ENCODE measurements at regions not wholly inside any gene's neighbourhood (a gene's known extent, or its start where the extent isn't known, plus 50 kb on each side); places are given as distances from the start of the nearest gene placed in this dataset.

- DNase-seq (ENCODE audit: low spot score): no peak
- H3K27me3 ChIP-seq (replicated peaks; ENCODE audit: insufficient read depth): no peaks in the 10 kb centered on the region
- no peaks in the 10 kb centered on the region for H3K36me3 ChIP-seq
- no peak overlapping the region for H3K27ac ChIP-seq
- no peak overlapping the region for H3K4me3 ChIP-seq
- no peaks in the 10 kb centered on the region for H3K4me1 ChIP-seq (ENCODE audit: control insufficient read depth in 1 of 2, low read depth in 2 of 2)
- TF ChIP-seq CTCF (IDR thresholded peaks at IDR 0.05): no peak
- ATAC-seq (ENCODE audit: insufficient number of reproducible peaks, low FRiP score, low read depth): no peak
- H3K9me3 ChIP-seq: no peaks in the 10 kb centered on the region
Measured at GRCh38 chr1:199780091-199780490, 247.4 kb upstream of the NR5A2 start.

DNA sequence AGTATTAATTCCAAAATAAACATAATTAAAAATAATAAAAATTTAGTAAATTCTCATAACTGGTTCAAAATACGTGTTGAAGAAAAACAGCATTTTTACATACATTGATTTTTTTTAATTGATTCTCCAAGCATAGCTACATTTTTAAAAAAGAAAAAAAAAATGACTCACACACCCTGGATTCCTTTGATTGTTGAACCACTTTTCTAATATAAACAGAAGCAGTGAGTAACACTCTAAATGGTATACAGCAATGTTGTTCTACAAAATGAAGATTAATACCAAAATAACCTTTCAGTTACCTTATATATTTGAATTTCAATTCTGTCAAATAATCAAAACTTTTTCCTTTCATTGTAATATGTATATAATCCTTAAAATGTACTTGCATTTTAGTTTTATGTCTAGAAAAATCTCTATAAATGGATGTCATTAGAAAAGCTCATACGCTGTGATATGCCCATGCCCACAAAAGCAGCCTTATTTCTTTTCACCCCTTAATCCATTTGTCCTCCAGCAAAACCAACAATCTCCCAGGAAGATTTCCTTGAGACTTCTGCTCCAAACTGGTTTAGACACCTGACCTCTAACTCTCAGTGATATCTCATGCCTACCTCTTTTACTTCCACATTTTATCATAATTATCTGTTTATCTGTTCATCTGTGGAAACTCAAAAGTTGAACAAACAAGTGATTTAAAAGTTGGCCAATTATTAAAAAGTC is 246.4 kb upstream of the NR5A2 start:
- no peak for ATAC-seq (ENCODE audit: insufficient number of reproducible peaks, low FRiP score, low read depth)
- Histone ChIP-seq H3K27me3 (replicated peaks; ENCODE audit: insufficient read depth) (no peaks in the 10 kb centered on the region), H3K4me3 (no peak overlapping the region), H3K36me3 (no peaks in the 10 kb centered on the region), H3K9me3 (no peaks in the 10 kb centered on the region), H3K27ac (no peak overlapping the region), H3K4me1 (ENCODE audit: control insufficient read depth in 1 of 2, low read depth in 2 of 2) (no peaks in the 10 kb centered on the region)
- DNase-seq (ENCODE audit: low spot score): no peak
- no peak for TF ChIP-seq CTCF (IDR thresholded peaks at IDR 0.05)

DNA sequence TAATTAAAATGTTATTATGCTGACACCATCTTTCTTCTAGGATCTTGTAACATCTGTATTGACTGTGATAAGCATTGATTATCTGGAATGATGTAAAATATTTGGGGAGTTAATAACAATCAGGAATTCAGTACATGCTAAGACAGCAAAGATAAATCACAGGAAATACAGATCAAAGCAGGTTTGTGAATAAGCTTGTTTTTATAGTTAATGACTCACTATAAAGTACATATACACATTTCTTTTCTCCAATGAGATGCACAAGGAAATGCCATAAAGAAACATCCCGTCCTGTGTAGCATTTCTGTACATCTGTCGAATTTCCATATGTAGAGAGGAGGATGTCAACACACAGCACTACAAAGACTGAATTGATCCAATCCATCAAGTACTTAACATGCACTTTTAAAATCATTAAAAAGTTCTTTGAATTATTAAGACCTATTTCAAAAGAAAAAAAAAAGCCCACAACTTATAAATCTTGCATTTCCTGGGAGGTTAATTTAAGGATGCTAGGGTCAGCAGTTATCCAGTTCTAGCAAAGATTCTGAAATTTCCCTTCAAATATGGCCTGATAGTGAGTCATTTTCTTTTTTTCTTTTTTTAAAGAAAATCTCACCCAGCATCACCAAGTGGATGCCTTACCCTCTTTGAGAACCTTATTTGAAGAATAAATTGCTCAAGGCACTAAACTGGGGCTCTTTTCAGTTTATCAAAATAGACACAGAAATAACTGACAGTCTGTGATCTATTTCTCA is 243.2 kb upstream of the NR5A2 start:
- TF ChIP-seq CTCF (IDR thresholded peaks at IDR 0.05): no peak
- Histone ChIP-seq H3K27me3 (replicated peaks; ENCODE audit: insufficient read depth) (no peaks in the 10 kb centered on the region), H3K4me3 (no peak overlapping the region), H3K27ac (no peak overlapping the region), H3K4me1 (ENCODE audit: control insufficient read depth in 1 of 2, low read depth in 2 of 2) (no peaks in the 10 kb centered on the region), H3K9me3 (no peaks in the 10 kb centered on the region), H3K36me3 (no peaks in the 10 kb centered on the region)
- ATAC-seq (ENCODE audit: insufficient number of reproducible peaks, low FRiP score, low read depth) (no peak), DNase-seq (ENCODE audit: low spot score) (no peak)

GRCh38 chr1:199786695-199787094 is 240.8 kb upstream of the NR5A2 start:
- TF ChIP-seq CTCF (IDR thresholded peaks at IDR 0.05): no peak
- H3K36me3 ChIP-seq: no peaks in the 10 kb centered on the region
- no peaks in the 10 kb centered on the region for H3K27me3 ChIP-seq (replicated peaks; ENCODE audit: insufficient read depth)
- DNase-seq (ENCODE audit: low spot score) (no peak), ATAC-seq (ENCODE audit: insufficient number of reproducible peaks, low FRiP score, low read depth) (no peak)
- H3K4me3 ChIP-seq: no peak overlapping the region
- no peaks in the 10 kb centered on the region for H3K9me3 ChIP-seq
- no peak overlapping the region for H3K27ac ChIP-seq
- H3K4me1 ChIP-seq (ENCODE audit: control insufficient read depth in 1 of 2, low read depth in 2 of 2): no peaks in the 10 kb centered on the region

DNA sequence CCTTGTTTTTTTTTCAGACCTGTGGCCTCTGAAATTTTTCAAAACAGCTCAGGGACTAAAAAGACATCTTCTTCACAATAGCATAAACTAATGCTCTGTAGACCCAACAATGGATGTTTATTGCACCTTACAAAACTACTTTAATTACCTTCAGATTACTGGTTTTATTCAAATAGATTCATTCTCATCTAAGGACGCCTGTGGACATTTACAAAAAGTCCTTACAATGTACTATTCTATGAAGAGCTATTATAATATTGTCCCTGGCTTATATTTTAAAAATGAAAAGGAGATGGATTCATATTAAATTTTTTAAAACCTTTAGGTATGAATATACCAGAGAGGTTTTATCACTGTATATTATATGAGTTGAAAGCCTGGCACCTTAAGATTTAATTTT is 238.4 kb upstream of the NR5A2 start:
- no peak overlapping the region for H3K27ac ChIP-seq
- H3K27me3 ChIP-seq (replicated peaks; ENCODE audit: insufficient read depth): no peaks in the 10 kb centered on the region
- no peaks in the 10 kb centered on the region for H3K4me1 ChIP-seq (ENCODE audit: control insufficient read depth in 1 of 2, low read depth in 2 of 2)
- no peaks in the 10 kb centered on the region for H3K9me3 ChIP-seq
- no peak overlapping the region for H3K4me3 ChIP-seq
- DNase-seq (ENCODE audit: low spot score) (no peak), ATAC-seq (ENCODE audit: insufficient number of reproducible peaks, low FRiP score, low read depth) (no peak)
- H3K36me3 ChIP-seq: no peaks in the 10 kb centered on the region
- no peak for TF ChIP-seq CTCF (IDR thresholded peaks at IDR 0.05)

Data from thoracic aorta (tissue), 2 donors.